HUES6 (cell line): ENCODE measurements at regions not wholly inside any gene's neighbourhood (a gene's known extent, or its start where the extent isn't known, plus 50 kb on each side); places are given as distances from the start of the nearest gene placed in this dataset.
"Not testable (repeated sequence)": the region's sequence is repeated elsewhere in the genome, so short reads cannot be mapped to it uniquely, and the experiment has no call there.

Experiments used
- H3K27ac ChIP-seq: 2 replicates; pipeline ENCODE4 v1.7.0; 2013; ENCODE audit warnings: low read depth, mild to moderate bottlenecking, low read length, inconsistent platforms
- H3K27me3 ChIP-seq: 2 replicates; pipeline ENCODE4 v1.6.1; 2013; ENCODE audit warnings: low read length; ENCODE audit not compliant: control insufficient read depth, insufficient read depth
- H3K36me3 ChIP-seq: 2 replicates; pipeline ENCODE4 v1.6.1; 2013; ENCODE audit warnings: low read length; ENCODE audit not compliant: control insufficient read depth, insufficient read depth
- H3K4me1 ChIP-seq: 2 replicates; pipeline ENCODE4 v1.6.1; 2013; ENCODE audit warnings: low read length; ENCODE audit not compliant: control insufficient read depth, insufficient read depth
- H3K4me3 ChIP-seq: 2 replicates; pipeline ENCODE4 v1.5.1; 2013; ENCODE audit warnings: low read depth, low read length
- H3K9ac ChIP-seq: one replicate; pipeline ENCODE4 v1.6.1; 2013; ENCODE audit warnings: mild to moderate bottlenecking, low read length
- H3K9me3 ChIP-seq: 2 replicates; pipeline ENCODE4 v1.6.1; 2013; ENCODE audit warnings: low read depth, low read length; ENCODE audit not compliant: control insufficient read depth, insufficient read depth

GRCh38 chr3:94372026-94372425, 309.2 kb downstream of the NSUN3 start:
- no peak overlapping the region for H3K4me3 ChIP-seq
- H3K9me3 ChIP-seq, result no peaks in the 10 kb centered on the region; the same call in 1 of the 2 replicates
- no peak overlapping the region for H3K9ac ChIP-seq
- no peaks in the 10 kb centered on the region for H3K27me3 ChIP-seq
- H3K36me3 ChIP-seq, result no peaks in the 10 kb centered on the region
- no peak overlapping the region for H3K27ac ChIP-seq
- H3K4me1 ChIP-seq, result peaks cover 11% of the 10 kb centered on the region; the same call in 1 of the 2 replicates

DNA sequence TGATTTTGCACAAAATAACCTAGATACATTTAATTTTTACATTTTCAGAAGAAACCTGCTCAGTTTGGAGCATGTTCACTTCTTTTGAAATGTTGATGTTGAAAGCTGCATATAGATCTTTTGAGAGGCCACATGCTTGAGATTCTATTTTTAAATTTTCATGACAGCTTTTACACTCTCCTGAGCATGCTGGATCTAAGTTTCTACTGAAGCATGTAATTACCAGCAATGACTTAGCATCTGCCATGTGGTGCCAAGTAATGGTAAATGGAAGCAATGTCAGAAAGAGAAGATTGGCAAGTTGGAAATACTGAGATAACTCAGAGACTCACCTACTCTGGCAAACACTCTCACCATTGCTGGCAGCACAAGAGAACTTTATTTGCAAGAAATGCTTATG, 310.6 kb downstream of the NSUN3 start:
- H3K27me3 ChIP-seq, result no peaks in the 10 kb centered on the region
- no peaks in the 10 kb centered on the region; the same call in 1 of the 2 replicates for H3K9me3 ChIP-seq
- no peak overlapping the region for H3K4me3 ChIP-seq
- H3K27ac ChIP-seq, result no peak overlapping the region
- no peak overlapping the region for H3K9ac ChIP-seq
- peaks cover 14% of the 10 kb centered on the region; the same call in 1 of the 2 replicates for H3K4me1 ChIP-seq
- H3K36me3 ChIP-seq, result no peaks in the 10 kb centered on the region

DNA sequence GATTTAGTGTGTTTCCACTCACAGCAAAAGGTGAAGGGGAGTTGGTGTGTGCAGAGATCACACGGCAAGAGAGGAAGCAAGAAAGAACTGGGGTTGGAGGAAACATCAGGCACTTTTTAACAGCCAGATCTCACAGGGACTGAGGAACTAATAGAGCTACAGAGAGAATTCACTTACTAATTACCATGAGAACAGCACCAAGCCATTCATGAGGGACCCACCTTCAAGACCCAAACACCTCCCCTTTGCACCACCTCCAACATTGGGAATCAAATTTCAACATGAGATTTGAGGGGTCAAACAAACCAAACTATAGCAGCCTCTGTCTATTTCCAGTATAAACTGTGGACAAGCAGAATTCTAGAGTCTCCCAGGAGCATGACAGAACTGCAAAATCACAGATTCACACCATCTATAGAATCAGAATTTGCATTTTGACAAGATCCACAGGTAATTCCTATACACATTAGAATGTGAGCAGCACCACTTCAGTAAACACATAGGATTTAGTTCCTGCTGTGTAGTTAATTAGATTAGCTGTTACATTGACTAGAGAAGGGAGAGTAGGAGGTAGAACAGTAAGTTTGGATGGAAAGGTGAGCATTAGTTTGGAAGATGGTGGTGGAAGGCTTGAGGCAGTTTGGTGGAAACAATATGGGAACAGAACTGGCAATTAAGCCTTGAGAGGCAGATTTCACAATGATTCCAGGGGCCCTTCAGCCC, 311.7 kb downstream of the NSUN3 start:
- Histone ChIP-seq H3K36me3 (no peaks in the 10 kb centered on the region), H3K4me3 (no peak overlapping the region), H3K9me3 (no peaks in the 10 kb centered on the region; the same call in 1 of the 2 replicates), H3K9ac (no peak overlapping the region), H3K27me3 (no peaks in the 10 kb centered on the region), H3K4me1 (peaks cover 14% of the 10 kb centered on the region; the same call in 1 of the 2 replicates), H3K27ac (no peak overlapping the region)

DNA sequence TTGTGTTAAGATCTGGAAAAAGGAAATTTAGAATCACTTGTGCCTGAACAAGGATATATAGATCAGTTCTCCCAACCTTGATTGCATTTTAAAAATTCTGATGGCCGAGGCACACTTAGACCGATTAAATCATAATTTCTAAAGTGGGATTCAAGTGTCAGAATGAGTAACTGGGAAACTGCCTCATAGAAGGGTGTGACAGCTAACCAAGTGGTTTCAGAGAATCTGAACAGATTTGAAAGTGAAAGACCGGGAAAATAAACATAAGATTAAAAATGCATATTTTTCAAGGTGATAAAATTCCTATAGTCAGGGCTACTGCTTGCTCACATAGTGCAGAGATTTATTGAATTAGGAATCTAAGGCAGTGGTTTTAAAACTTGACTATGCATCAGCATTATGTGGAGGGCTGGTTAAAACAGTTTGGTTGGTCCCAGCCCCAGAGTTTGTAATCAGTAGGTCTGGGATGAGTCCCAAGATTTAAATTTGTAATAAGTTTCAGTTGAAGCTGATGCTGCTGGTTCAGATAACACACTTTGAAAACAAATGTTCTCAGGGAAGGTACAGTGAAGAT, 314.3 kb downstream of the NSUN3 start:
- not testable (repeated sequence) for H3K9me3 ChIP-seq, H3K27me3 ChIP-seq, H3K4me3 ChIP-seq, H3K27ac ChIP-seq, H3K9ac ChIP-seq, H3K36me3 ChIP-seq
- peaks cover 14% of the 10 kb centered on the region; the same call in 1 of the 2 replicates for H3K4me1 ChIP-seq

- not testable (repeated sequence) for H3K9me3 ChIP-seq, H3K4me3 ChIP-seq, H3K27ac ChIP-seq, H3K36me3 ChIP-seq, H3K9ac ChIP-seq, H3K27me3 ChIP-seq
- H3K4me1 ChIP-seq, result peaks cover 14% of the 10 kb centered on the region; the same call in 1 of the 2 replicates
These were observed 315.0 kb downstream of the NSUN3 start for GRCh38 chr3:94377863-94378262.

GRCh38 chr3:94378322-94378721, 315.5 kb downstream of the NSUN3 start:
- Histone ChIP-seq H3K36me3 (no peaks in the 10 kb centered on the region), H3K27ac (no peak overlapping the region), H3K9me3 (no peaks in the 10 kb centered on the region), H3K4me1 (peaks cover 12% of the 10 kb centered on the region; the same call in 1 of the 2 replicates), H3K9ac (no peak overlapping the region), H3K4me3 (no peak overlapping the region), H3K27me3 (no peaks in the 10 kb centered on the region)

GRCh38 chr3:94379264-94379663, 316.4 kb downstream of the NSUN3 start:
- Histone ChIP-seq H3K4me3 (no peak overlapping the region), H3K9ac (no peak overlapping the region), H3K9me3 (no peaks in the 10 kb centered on the region), H3K27me3 (no peaks in the 10 kb centered on the region), H3K36me3 (no peaks in the 10 kb centered on the region), H3K4me1 (peaks cover 5% of the 10 kb centered on the region; the same call in 1 of the 2 replicates), H3K27ac (no peak overlapping the region)

DNA sequence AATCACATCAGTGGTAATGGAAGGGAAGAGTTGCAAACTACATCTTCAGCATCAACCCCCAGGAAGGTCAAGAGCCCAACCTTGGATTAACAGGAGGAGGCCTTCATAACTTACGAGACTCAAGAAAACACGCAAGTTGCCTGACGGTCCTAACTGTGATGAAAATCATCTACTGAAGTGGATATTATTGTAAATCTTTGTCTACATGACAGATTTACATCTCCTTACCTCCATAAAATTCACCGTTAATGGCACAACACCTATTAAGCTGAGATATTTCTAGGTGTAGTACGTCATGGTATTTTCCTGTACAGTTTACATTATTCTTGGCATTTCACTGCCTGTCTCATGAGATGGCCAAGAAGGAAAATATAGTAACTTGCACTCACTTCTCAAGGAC, 332.0 kb downstream of the NSUN3 start:
- H3K27me3 ChIP-seq, result no peaks in the 10 kb centered on the region
- H3K27ac ChIP-seq, result no peak overlapping the region

GRCh38 chr3:94395851-94396250, 333.0 kb downstream of the NSUN3 start:
- no peaks in the 10 kb centered on the region for H3K27me3 ChIP-seq
- no peak overlapping the region for H3K27ac ChIP-seq
- H3K4me1 ChIP-seq, result no peaks in the 10 kb centered on the region
- H3K9me3 ChIP-seq, result no peaks in the 10 kb centered on the region
- H3K4me3 ChIP-seq, result no peak overlapping the region
- H3K36me3 ChIP-seq, result no peaks in the 10 kb centered on the region
- H3K9ac ChIP-seq, result no peak overlapping the region

More for the DNA sequence above, 332.0 kb downstream of the NSUN3 start:
- Histone ChIP-seq H3K4me1 (no peaks in the 10 kb centered on the region), H3K9me3 (no peaks in the 10 kb centered on the region), H3K4me3 (no peak overlapping the region), H3K9ac (no peak overlapping the region), H3K36me3 (no peaks in the 10 kb centered on the region)

DNA sequence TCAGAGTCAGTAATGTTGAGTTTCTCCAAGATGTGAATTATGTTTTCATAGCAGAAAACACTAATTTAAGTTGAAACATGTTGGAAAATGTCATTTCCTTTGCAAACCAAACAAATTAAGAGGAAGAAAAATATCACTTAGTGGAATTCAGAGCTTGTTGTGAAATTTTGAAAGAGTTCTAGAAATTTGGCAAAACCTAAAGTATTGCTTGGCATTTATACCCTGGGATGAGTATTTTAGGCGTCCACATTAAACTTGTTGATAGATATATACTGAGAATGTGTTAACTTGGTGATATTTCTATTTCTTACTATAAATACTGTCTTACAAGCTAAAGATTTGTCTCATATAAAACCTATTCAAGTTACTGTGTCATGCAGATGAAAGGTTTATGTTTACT, 335.2 kb downstream of the NSUN3 start:
- H3K4me1 ChIP-seq, result no peaks in the 10 kb centered on the region
- no peak overlapping the region for H3K4me3 ChIP-seq
- no peaks in the 10 kb centered on the region for H3K27me3 ChIP-seq
- no peak overlapping the region for H3K9ac ChIP-seq
- no peaks in the 10 kb centered on the region for H3K36me3 ChIP-seq
- no peak overlapping the region for H3K27ac ChIP-seq
- no peaks in the 10 kb centered on the region for H3K9me3 ChIP-seq

DNA sequence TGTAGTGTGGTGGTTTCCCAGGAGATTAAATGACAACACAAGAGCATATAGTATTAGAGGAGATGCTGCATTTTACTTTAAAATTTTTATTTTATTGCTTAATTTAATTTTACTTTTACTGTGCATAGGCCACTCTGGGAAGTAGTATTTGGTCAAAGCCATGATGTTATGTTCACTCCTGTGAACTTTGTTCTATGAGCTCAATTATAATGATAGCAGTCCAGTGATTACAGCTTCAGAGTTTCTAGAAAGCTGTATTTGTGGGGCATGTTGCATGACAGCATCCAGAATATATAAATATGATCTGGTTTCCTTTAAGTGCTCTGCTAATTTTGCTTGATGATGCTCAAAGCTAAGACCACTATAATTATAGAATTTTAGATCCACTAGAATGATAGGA, 338.6 kb downstream of the NSUN3 start:
- Histone ChIP-seq H3K4me1 (no peaks in the 10 kb centered on the region), H3K36me3 (no peaks in the 10 kb centered on the region), H3K9me3 (no peaks in the 10 kb centered on the region), H3K27me3 (no peaks in the 10 kb centered on the region), H3K4me3 (no peak overlapping the region), H3K27ac (no peak overlapping the region), H3K9ac (no peak overlapping the region)
